B cell (primary cell): ENCODE measurements at regions not wholly inside any gene's neighbourhood (a gene's known extent, or its start where the extent isn't known, plus 50 kb on each side); places are given as distances from the start of the nearest gene placed in this dataset.

Experiments
- ATAC-seq: fragments of 200-7000 bp; cut with Tn5 transposase; one replicate; pipeline ENCODE4 v1.10.0; 2021; ENCODE audit warnings: low read depth, mild to moderate bottlenecking, moderate number of reproducible peaks, moderate library complexity
- CTCF ChIA-PET: fragments of 350-600 bp; sonication (Branson Sonifier 250); formaldehyde crosslinking; loops from one replicate; lab custom pipeline; 2021; ENCODE audit warnings: antibody characterized with exemption, inconsistent platforms; lab: Charles Lee
- POLR2A ChIA-PET: fragments of 350-600 bp; sonication (Branson Sonifier 250); formaldehyde crosslinking; loops from one replicate; lab custom pipeline; 2021; ENCODE audit warnings: antibody characterized with exemption; lab: Charles Lee
- DNase-seq: peaks from one replicate; pipeline ENCODE4 v3.0.0; 2013
- H2AFZ ChIP-seq: 2 replicates; pipeline ENCODE4 v1.6.1; 2012; ENCODE audit warnings: mild to moderate bottlenecking, low read depth, low read length; ENCODE audit not compliant: insufficient read depth, poor library complexity, severe bottlenecking
- H3K27ac ChIP-seq, 2 donors: 1 replicate in 1 of 2; 2 replicates in 1 of 2; pipeline ENCODE4 v1.5.1; 2012 to 2013; ENCODE audit warnings: low read length in 2 of 2, mild to moderate bottlenecking in 2 of 2, moderate library complexity in 1 of 2
- H3K27me3 ChIP-seq, 4 experiments: fragments of 200-600 bp in 1 of 4; sonication (generic) in 1 of 4; replicated peaks in 1 of 4; 1 replicate in 2 of 4; 2 replicates in 2 of 4; pipeline versions ENCODE4 v1.6.1 to v1.7.0; 2013 to 2016; ENCODE audit warnings: low read length in 3 of 4, mild to moderate bottlenecking in 2 of 4, mixed read lengths in 1 of 4, moderate library complexity in 1 of 4; ENCODE audit not compliant: insufficient read depth in 4 of 4, control insufficient read depth in 3 of 4; ENCODE audit errors: control extremely low read depth in 1 of 4
- H3K36me3 ChIP-seq, 2 experiments: replicated peaks in 1 of 2; 1 replicate in 1 of 2; 2 replicates in 1 of 2; pipeline versions ENCODE4 v1.6.1 to v1.7.1; 2013; ENCODE audit warnings: low read length in 1 of 2; ENCODE audit not compliant: insufficient read depth in 2 of 2, control insufficient read depth in 1 of 2; ENCODE audit errors: control extremely low read depth in 1 of 2, extremely low read depth in 1 of 2
- H3K4me1 ChIP-seq, 2 donors: fragments of 200-600 bp in 1 of 2; sonication (generic) in 1 of 2; 1 replicate in 1 of 2; 2 replicates in 1 of 2; pipeline versions ENCODE4 v1.5.1 to v1.6.1; 2013 to 2017; ENCODE audit warnings: low read length in 2 of 2; ENCODE audit not compliant: control insufficient read depth in 2 of 2, insufficient read depth in 2 of 2
- H3K4me2 ChIP-seq: replicated peaks from 2 replicates; pipeline ENCODE3; 2012; ENCODE audit warnings: mild to moderate bottlenecking, low read depth, low read length; ENCODE audit not compliant: poor library complexity, severe bottlenecking
- H3K4me3 ChIP-seq, 5 experiments: fragments of 200-600 bp in 1 of 5; sonication (generic) in 1 of 5; 1 replicate in 3 of 5; 2 replicates in 2 of 5; pipeline versions ENCODE4 v1.5.1 to v1.7.0; 2011 to 2016; ENCODE audit warnings: low read length in 4 of 5, mild to moderate bottlenecking in 4 of 5, low read depth in 2 of 5, control low read depth in 1 of 5, moderate library complexity in 1 of 5; ENCODE audit not compliant: insufficient read depth in 1 of 5; ENCODE audit errors: control extremely low read depth in 1 of 5, extremely low read depth in 1 of 5
- H3K79me2 ChIP-seq: fragments of 200-600 bp; sonication (generic); one replicate; pipeline ENCODE4 v1.6.0; 2016; ENCODE audit warnings: low read length; ENCODE audit not compliant: control insufficient read depth, insufficient read depth
- H3K9ac ChIP-seq: fragments of 200-600 bp; sonication (generic); 2 replicates; pipeline ENCODE4 v1.6.1; 2017; ENCODE audit warnings: mild to moderate bottlenecking, low read length, moderate library complexity
- H3K9me3 ChIP-seq, 3 donors: one replicate each; pipeline versions ENCODE4 v1.6.1 to v1.7.1; 2013; ENCODE audit warnings: low read length in 2 of 3; ENCODE audit not compliant: control insufficient read depth in 2 of 3, insufficient read depth in 1 of 3; ENCODE audit errors: control extremely low read depth in 1 of 3
- H4K20me1 ChIP-seq: 2 replicates; pipeline ENCODE4 v1.6.0; 2012; ENCODE audit warnings: mild to moderate bottlenecking, low read length; ENCODE audit not compliant: insufficient read depth, control insufficient read depth, poor library complexity, severe bottlenecking
- H3K27ac Mint-ChIP-seq: one replicate; pipeline ENCODE4 v1.8.0; 2021; ENCODE audit warnings: mixed read lengths
- H3K27me3 Mint-ChIP-seq: one replicate; pipeline ENCODE4 v1.8.0; 2021; ENCODE audit warnings: mixed read lengths
- H3K4me1 Mint-ChIP-seq: one replicate; pipeline ENCODE4 v1.8.0; 2021; ENCODE audit warnings: mixed read lengths
- H3K4me3 Mint-ChIP-seq: one replicate; pipeline ENCODE4 v1.8.0; 2021; ENCODE audit warnings: mixed read lengths
- H3K9me3 Mint-ChIP-seq: one replicate; pipeline ENCODE4 v1.8.0; 2022; ENCODE audit warnings: mixed read lengths; ENCODE audit not compliant: insufficient read depth
- CTCF ChIP-seq: fragments of 200-600 bp; IDR thresholded peaks from one replicate; pipeline ENCODE4 v1.8.0; 2022; ENCODE audit warnings: antibody characterized with exemption, mild to moderate bottlenecking
- EZH2 ChIP-seq: IDR thresholded peaks from 2 replicates; pipeline ENCODE4 v1.6.1; 2012; ENCODE audit warnings: borderline replicate concordance, low read depth, mild to moderate bottlenecking, moderate library complexity, low read length; ENCODE audit not compliant: insufficient read depth, poor library complexity, severe bottlenecking
- WGBS: methylation state at CpG from one replicate; pipeline ENCODE4 v1.1.5; 2013; ENCODE audit warnings: missing lambda C conversion rate; ENCODE audit not compliant: insufficient coverage; 5-methylcytosine and 5-hydroxymethylcytosine counted together
- intact Hi-C: fragments of 100-400 bp; cut with micrococcal nuclease; formaldehyde crosslinking; loops from one replicate; pipeline ENCODE4 v1.10.0; 2022

- H3K4me1 Mint-ChIP-seq, result no peaks in the 10 kb centered on the region
- no peak for TF ChIP-seq EZH2
- H2AFZ ChIP-seq, result no peak overlapping the region
- H3K27ac ChIP-seq, result no peak overlapping the region
- no peaks in the 10 kb centered on the region for H3K36me3 ChIP-seq
- H3K4me2 ChIP-seq, result no peak overlapping the region
- no peaks in the 10 kb centered on the region for H3K9me3 ChIP-seq
- DNase-seq (no peak), ATAC-seq (no peak)
- no peak overlapping the region for H3K9ac ChIP-seq
- H3K4me3 ChIP-seq, result no peak overlapping the region
- ChIA-PET CTCF (no interaction called here), POLR2A (no interaction called here)
- no peaks in the 10 kb centered on the region for H3K9me3 Mint-ChIP-seq
- no peaks in the 10 kb centered on the region for H4K20me1 ChIP-seq
- H3K4me3 Mint-ChIP-seq, result no peak overlapping the region
- WGBS, result 96% methylated on average over 28 of the region's 31 CpGs
- no peaks in the 10 kb centered on the region for H3K4me1 ChIP-seq
- no peak overlapping the region for H3K27ac Mint-ChIP-seq
- intact Hi-C loops, result no loop called here
- no peaks in the 10 kb centered on the region for H3K27me3 Mint-ChIP-seq
- H3K79me2 ChIP-seq, result no peaks in the 10 kb centered on the region
- H3K27me3 ChIP-seq, result no peaks in the 10 kb centered on the region
These were observed 514.5 kb upstream of the GJE1 start for GRCh38 chr6:141618180-141618581.

GRCh38 chr6:141610741-141611140 lies 522.0 kb upstream of the GJE1 start:
- CTCF ChIA-PET, result no interaction called here
- intact Hi-C loops, result no loop called here

More at GRCh38 chr6:141610741-141611140, 522.0 kb upstream of the GJE1 start:
- Histone ChIP-seq H3K4me2 (no peak overlapping the region), H3K4me1 (no peaks in the 10 kb centered on the region), H3K36me3 (no peaks in the 10 kb centered on the region), H3K9me3 (peaks cover 0 to 7% (median 0%) of the 10 kb centered on the region in 3 donors), H3K27ac (no peak overlapping the region), H3K9ac (no peak overlapping the region), H2AFZ (no peak overlapping the region), H4K20me1 (no peaks in the 10 kb centered on the region), H3K27me3 (no peaks in the 10 kb centered on the region), H3K4me3 (no peak overlapping the region), H3K79me2 (no peaks in the 10 kb centered on the region)
- no peak overlapping the region for H3K4me3 Mint-ChIP-seq
- no peak for DNase-seq
- TF ChIP-seq EZH2 (no peak), CTCF (no peak)
- WGBS, result no CpG with 5 or more reads among the region's 5 CpGs
- H3K27me3 Mint-ChIP-seq, result no peaks in the 10 kb centered on the region
- POLR2A ChIA-PET, result no interaction called here
- peaks cover 3% of the 10 kb centered on the region for H3K9me3 Mint-ChIP-seq
- ATAC-seq, result no peak
- no peaks in the 10 kb centered on the region for H3K4me1 Mint-ChIP-seq
- no peak overlapping the region for H3K27ac Mint-ChIP-seq
